HCT116 (cell line): ENCODE measurements at regions not wholly inside any gene's neighbourhood (a gene's known extent, or its start where the extent isn't known, plus 50 kb on each side); places are given as distances from the start of the nearest gene placed in this dataset.

ENCODE experiments used
- ATAC-seq: fragments of 200-7000 bp; cut with Tn5 transposase; 2 replicates; pipeline ENCODE4 v1.9.1; 2020; ENCODE audit warnings: mild to moderate bottlenecking, moderate library complexity
- BruUV-seq: library from RNA; stranded (reverse); fragments of 400-500 nt; replicated peaks from 2 replicates; lab custom pipeline; 2021; lab: Mats Ljungman, UMichigan
- CTCF ChIA-PET: fragments of 300-600 bp; sonication (Branson Sonifier 250); formaldehyde crosslinking; loops from one replicate; lab custom pipeline; 2021; ENCODE audit warnings: antibody characterized with exemption; lab: Charles Lee
- POLR2A ChIA-PET: fragments of 300-600, 350-600 bp; sonication (Branson Sonifier 250); formaldehyde crosslinking; loops from one replicate; lab custom pipeline; 2021; ENCODE audit warnings: antibody characterized with exemption; lab: Charles Lee
- RAD21 ChIA-PET, 2 experiments: fragments of 300-600 bp; sonication (Branson Sonifier 250); formaldehyde crosslinking; loops; one replicate each; lab custom pipeline; 2023; ENCODE audit warnings: low total read pairs in 2 of 2; ENCODE audit not compliant: uncharacterized antibody in 2 of 2, unreplicated experiment in 2 of 2, low non-redundant PET in 1 of 2; lab: Charles Lee
- DNase-seq: peaks from one replicate; pipeline ENCODE4 v3.0.0-alpha.2; 2010; ENCODE audit warnings: low read depth, low spot score
- H2AFZ ChIP-seq: fragments of 200-600 bp; shearing (Covaris generic), sonication (generic); 2 replicates; pipeline ENCODE4 v1.6.1; 2017; ENCODE audit warnings: low read depth, mixed run types, mixed read lengths, antibody characterized with exemption, low read length; ENCODE audit not compliant: poor library complexity, severe bottlenecking
- H3K27ac ChIP-seq: 2 replicates; pipeline ENCODE4 v1.5.1; 2012; ENCODE audit warnings: low read depth, low read length
- H3K27me3 ChIP-seq: fragments of 200-600 bp; sonication (generic); 2 replicates; pipeline ENCODE4 v1.6.1; 2016; ENCODE audit warnings: mixed run types, low read length, mixed read lengths; ENCODE audit not compliant: insufficient read depth
- H3K36me3 ChIP-seq, 2 experiments: fragments of 200-500 bp in 1 of 2; fragments of 200-600 bp in 1 of 2; sonication (Bioruptor generic) in 1 of 2; sonication (generic) in 1 of 2; 2 replicates each; pipeline versions ENCODE4 v1.5.1 to v1.6.1; 2014 to 2016; ENCODE audit warnings: low read length in 2 of 2, inconsistent platforms in 1 of 2, mixed read lengths in 1 of 2, mixed run types in 1 of 2; ENCODE audit not compliant: insufficient read depth in 2 of 2, control insufficient read depth in 1 of 2
- H3K4me1 ChIP-seq, 2 experiments: fragments of 200-600 bp in 1 of 2; sonication (generic) in 1 of 2; 2 replicates each; pipeline versions ENCODE4 v1.5.1 to v1.6.1; 2012 to 2017; ENCODE audit warnings: low read length in 2 of 2, inconsistent platforms in 1 of 2, mild to moderate bottlenecking in 1 of 2, mixed read lengths in 1 of 2, mixed run types in 1 of 2, moderate library complexity in 1 of 2; ENCODE audit not compliant: insufficient read depth in 2 of 2, control insufficient read depth in 1 of 2
- H3K4me2 ChIP-seq: fragments of 200-600 bp; sonication (generic); 2 replicates; pipeline ENCODE4 v1.6.1; 2017; ENCODE audit warnings: mixed run types, low read length, mixed read lengths
- H3K4me3 ChIP-seq, 2 experiments: fragments of 200-600 bp in 1 of 2; sonication (generic) in 1 of 2; replicated peaks in 1 of 2; 2 replicates each; pipeline ENCODE4 v1.5.1; 2011 to 2016; ENCODE audit warnings: low read length in 2 of 2, control low read depth in 1 of 2, low read depth in 1 of 2, mild to moderate bottlenecking in 1 of 2, mixed read lengths in 1 of 2, mixed run types in 1 of 2
- H3K79me2 ChIP-seq: fragments of 200-600 bp; sonication (generic); 2 replicates; pipeline ENCODE4 v1.6.1; 2017; ENCODE audit warnings: mild to moderate bottlenecking, mixed run types, low read length, moderate library complexity, mixed read lengths; ENCODE audit not compliant: insufficient read depth
- H3K9ac ChIP-seq: fragments of 200-600 bp; sonication (generic); 2 replicates; pipeline ENCODE4 v1.6.1; 2016; ENCODE audit warnings: low read length, mixed read lengths
- H3K9me2 ChIP-seq: fragments of 200-600 bp; sonication (generic), shearing (Covaris generic); 2 replicates; pipeline ENCODE4 v1.6.1; 2017; ENCODE audit warnings: mixed run types, mild to moderate bottlenecking, moderate library complexity; ENCODE audit not compliant: insufficient read depth
- H3K9me3 ChIP-seq, 2 experiments: fragments of 200-500 bp in 1 of 2; fragments of 200-600 bp in 1 of 2; sonication (Bioruptor generic) in 1 of 2; sonication (generic) in 1 of 2; 2 replicates each; pipeline ENCODE4 v1.6.1; 2014 to 2017; ENCODE audit warnings: low read length in 2 of 2, mixed read lengths in 2 of 2, inconsistent platforms in 1 of 2, low read depth in 1 of 2, mild to moderate bottlenecking in 1 of 2, mixed run types in 1 of 2, moderate library complexity in 1 of 2; ENCODE audit not compliant: control insufficient read depth in 1 of 2, insufficient read depth in 1 of 2
- H4K20me1 ChIP-seq: fragments of 200-600 bp; sonication (generic), shearing (Covaris generic); 2 replicates; pipeline ENCODE4 v1.6.1; 2017; ENCODE audit warnings: mixed run types, mild to moderate bottlenecking, moderate library complexity; ENCODE audit not compliant: insufficient read depth
- ATF3 ChIP-seq: IDR thresholded peaks from 2 replicates; pipeline ENCODE4 v1.6.1; 2012
- CEBPB ChIP-seq: IDR thresholded peaks from 2 replicates; pipeline ENCODE4 v1.6.1; 2012; ENCODE audit warnings: low read depth
- EZH2phosphoT487 ChIP-seq: fragments of 200-600 bp; IDR thresholded peaks from 2 replicates; pipeline ENCODE4 v1.6.1; 2018; ENCODE audit warnings: antibody characterized with exemption, borderline replicate concordance
- FOSL1 ChIP-seq: IDR thresholded peaks from 2 replicates; pipeline ENCODE4 v1.6.1; 2012; ENCODE audit warnings: low read depth
- JUND ChIP-seq: IDR thresholded peaks from 2 replicates; pipeline ENCODE4 v1.6.1; 2012
- MAX ChIP-seq: IDR thresholded peaks from 2 replicates; pipeline ENCODE4 v1.6.1; 2012
- POLR2A ChIP-seq: IDR thresholded peaks from 2 replicates; pipeline ENCODE4 v1.7.0; 2011; ENCODE audit warnings: borderline replicate concordance; ENCODE audit not compliant: insufficient read depth, insufficient read length; ENCODE audit errors: extremely low read depth
- POLR2AphosphoS5 ChIP-seq: IDR thresholded peaks from 2 replicates; pipeline ENCODE4 v1.6.1; 2011; ENCODE audit warnings: mild to moderate bottlenecking, low read depth, low read length, moderate library complexity
- RAD21 ChIP-seq: IDR thresholded peaks from 2 replicates; pipeline ENCODE4 v1.6.1; 2012; ENCODE audit warnings: low read depth, mild to moderate bottlenecking
- SP1 ChIP-seq: IDR thresholded peaks from 2 replicates; pipeline ENCODE4 v1.6.1; 2012; ENCODE audit warnings: low read depth
- SRF ChIP-seq: IDR thresholded peaks from 2 replicates; pipeline ENCODE4 v1.6.1; 2012; ENCODE audit warnings: low read depth
- YY1 ChIP-seq: IDR thresholded peaks from 2 replicates; pipeline ENCODE4 v1.6.1; 2011; ENCODE audit warnings: low read length, low read depth, moderate library complexity, mild to moderate bottlenecking; ENCODE audit not compliant: insufficient replicate concordance; ENCODE audit errors: extremely low read depth
- ZFX ChIP-seq: fragments of 450-650 bp; IDR thresholded peaks from 2 replicates; pipeline ENCODE4 v1.6.1; 2017
- ZNF274 ChIP-seq: fragments of 200-500 bp; sonication (Bioruptor generic); IDR thresholded peaks from 2 replicates; pipeline ENCODE4 v1.6.1; 2014; ENCODE audit warnings: mild to moderate bottlenecking, low read depth, low read length, inconsistent platforms
- intact Hi-C: fragments of 100-400 bp; cut with micrococcal nuclease; formaldehyde crosslinking; loops from 2 replicates; pipeline ENCODE4 v1.10.0; 2022
- TF ChIP-seq, protein P1 (sequence below): IDR thresholded peaks from 2 replicates; pipeline ENCODE4 v1.6.1; 2012; ENCODE audit warnings: low read depth
- TF ChIP-seq, protein P2 (sequence below), 3 experiments: fragments of 200-600 bp in 1 of 3; sonication (generic) in 1 of 3; IDR thresholded peaks in 2 of 3; conservative IDR thresholded peaks in 1 of 3; 2 replicates each; pipeline ENCODE4 v1.5.1; 2012 to 2017; ENCODE audit warnings: low read depth in 2 of 3, low read length in 2 of 3, antibody characterized with exemption in 1 of 3, borderline replicate concordance in 1 of 3, control low read depth in 1 of 3, mild to moderate bottlenecking in 1 of 3, mixed read lengths in 1 of 3, mixed run types in 1 of 3, moderate library complexity in 1 of 3; ENCODE audit not compliant: insufficient read depth in 1 of 3
- TF ChIP-seq, protein P3 (sequence below): IDR thresholded peaks from 2 replicates; pipeline ENCODE4 v1.6.1; 2011; ENCODE audit warnings: mild to moderate bottlenecking, low read length, moderate library complexity; ENCODE audit not compliant: insufficient replicate concordance; ENCODE audit errors: extremely low read depth

- Histone ChIP-seq H4K20me1 (no peaks in the 10 kb centered on the region), H3K9ac (no peak overlapping the region), H3K27me3 (no peaks in the 10 kb centered on the region), H3K79me2 (no peaks in the 10 kb centered on the region), H3K9me2 (no peaks in the 10 kb centered on the region), H3K4me2 (no peak overlapping the region), H2AFZ (no peak overlapping the region), H3K4me3 (no peak overlapping the region), H3K9me3 (no peaks in the 10 kb centered on the region), H3K27ac (no peak overlapping the region), H3K36me3 (no peaks in the 10 kb centered on the region), H3K4me1 (no peaks in the 10 kb centered on the region)
- POLR2A ChIA-PET, result no interaction called here
- CTCF ChIA-PET, result no interaction called here
- ATAC-seq (no peak), DNase-seq (no peak)
- no TSS peak for BruUV-seq
- TF ChIP-seq ZNF274 (no peak), ATF3 (no peak), MAX (no peak), YY1 (no peak), FOSL1 (no peak), CEBPB (no peak), POLR2AphosphoS5 (no peak), JUND (no peak), EZH2phosphoT487 (no peak), SRF (no peak), RAD21 (peak; percentile 8; the same call in 1 of the 2 replicates), ZFX (no peak), SP1 (no peak), POLR2A (no peak)
- TF ChIP-seq, protein P1, sequence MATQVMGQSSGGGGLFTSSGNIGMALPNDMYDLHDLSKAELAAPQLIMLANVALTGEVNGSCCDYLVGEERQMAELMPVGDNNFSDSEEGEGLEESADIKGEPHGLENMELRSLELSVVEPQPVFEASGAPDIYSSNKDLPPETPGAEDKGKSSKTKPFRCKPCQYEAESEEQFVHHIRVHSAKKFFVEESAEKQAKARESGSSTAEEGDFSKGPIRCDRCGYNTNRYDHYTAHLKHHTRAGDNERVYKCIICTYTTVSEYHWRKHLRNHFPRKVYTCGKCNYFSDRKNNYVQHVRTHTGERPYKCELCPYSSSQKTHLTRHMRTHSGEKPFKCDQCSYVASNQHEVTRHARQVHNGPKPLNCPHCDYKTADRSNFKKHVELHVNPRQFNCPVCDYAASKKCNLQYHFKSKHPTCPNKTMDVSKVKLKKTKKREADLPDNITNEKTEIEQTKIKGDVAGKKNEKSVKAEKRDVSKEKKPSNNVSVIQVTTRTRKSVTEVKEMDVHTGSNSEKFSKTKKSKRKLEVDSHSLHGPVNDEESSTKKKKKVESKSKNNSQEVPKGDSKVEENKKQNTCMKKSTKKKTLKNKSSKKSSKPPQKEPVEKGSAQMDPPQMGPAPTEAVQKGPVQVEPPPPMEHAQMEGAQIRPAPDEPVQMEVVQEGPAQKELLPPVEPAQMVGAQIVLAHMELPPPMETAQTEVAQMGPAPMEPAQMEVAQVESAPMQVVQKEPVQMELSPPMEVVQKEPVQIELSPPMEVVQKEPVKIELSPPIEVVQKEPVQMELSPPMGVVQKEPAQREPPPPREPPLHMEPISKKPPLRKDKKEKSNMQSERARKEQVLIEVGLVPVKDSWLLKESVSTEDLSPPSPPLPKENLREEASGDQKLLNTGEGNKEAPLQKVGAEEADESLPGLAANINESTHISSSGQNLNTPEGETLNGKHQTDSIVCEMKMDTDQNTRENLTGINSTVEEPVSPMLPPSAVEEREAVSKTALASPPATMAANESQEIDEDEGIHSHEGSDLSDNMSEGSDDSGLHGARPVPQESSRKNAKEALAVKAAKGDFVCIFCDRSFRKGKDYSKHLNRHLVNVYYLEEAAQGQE, result no peak
- TF ChIP-seq, protein P2, sequence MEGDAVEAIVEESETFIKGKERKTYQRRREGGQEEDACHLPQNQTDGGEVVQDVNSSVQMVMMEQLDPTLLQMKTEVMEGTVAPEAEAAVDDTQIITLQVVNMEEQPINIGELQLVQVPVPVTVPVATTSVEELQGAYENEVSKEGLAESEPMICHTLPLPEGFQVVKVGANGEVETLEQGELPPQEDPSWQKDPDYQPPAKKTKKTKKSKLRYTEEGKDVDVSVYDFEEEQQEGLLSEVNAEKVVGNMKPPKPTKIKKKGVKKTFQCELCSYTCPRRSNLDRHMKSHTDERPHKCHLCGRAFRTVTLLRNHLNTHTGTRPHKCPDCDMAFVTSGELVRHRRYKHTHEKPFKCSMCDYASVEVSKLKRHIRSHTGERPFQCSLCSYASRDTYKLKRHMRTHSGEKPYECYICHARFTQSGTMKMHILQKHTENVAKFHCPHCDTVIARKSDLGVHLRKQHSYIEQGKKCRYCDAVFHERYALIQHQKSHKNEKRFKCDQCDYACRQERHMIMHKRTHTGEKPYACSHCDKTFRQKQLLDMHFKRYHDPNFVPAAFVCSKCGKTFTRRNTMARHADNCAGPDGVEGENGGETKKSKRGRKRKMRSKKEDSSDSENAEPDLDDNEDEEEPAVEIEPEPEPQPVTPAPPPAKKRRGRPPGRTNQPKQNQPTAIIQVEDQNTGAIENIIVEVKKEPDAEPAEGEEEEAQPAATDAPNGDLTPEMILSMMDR (IDR thresholded peaks at IDR 0.05 in 2 of 3, conservative IDR thresholded peaks at IDR 0.05 in 1 of 3; ENCODE audit: borderline replicate concordance in 1 of 3, insufficient read depth in 1 of 3, low read depth in 2 of 3, low read length in 2 of 3), result peak in 1 of 3 experiments; percentile 37; a peak in 2 of 6 replicates
- TF ChIP-seq, protein P3, sequence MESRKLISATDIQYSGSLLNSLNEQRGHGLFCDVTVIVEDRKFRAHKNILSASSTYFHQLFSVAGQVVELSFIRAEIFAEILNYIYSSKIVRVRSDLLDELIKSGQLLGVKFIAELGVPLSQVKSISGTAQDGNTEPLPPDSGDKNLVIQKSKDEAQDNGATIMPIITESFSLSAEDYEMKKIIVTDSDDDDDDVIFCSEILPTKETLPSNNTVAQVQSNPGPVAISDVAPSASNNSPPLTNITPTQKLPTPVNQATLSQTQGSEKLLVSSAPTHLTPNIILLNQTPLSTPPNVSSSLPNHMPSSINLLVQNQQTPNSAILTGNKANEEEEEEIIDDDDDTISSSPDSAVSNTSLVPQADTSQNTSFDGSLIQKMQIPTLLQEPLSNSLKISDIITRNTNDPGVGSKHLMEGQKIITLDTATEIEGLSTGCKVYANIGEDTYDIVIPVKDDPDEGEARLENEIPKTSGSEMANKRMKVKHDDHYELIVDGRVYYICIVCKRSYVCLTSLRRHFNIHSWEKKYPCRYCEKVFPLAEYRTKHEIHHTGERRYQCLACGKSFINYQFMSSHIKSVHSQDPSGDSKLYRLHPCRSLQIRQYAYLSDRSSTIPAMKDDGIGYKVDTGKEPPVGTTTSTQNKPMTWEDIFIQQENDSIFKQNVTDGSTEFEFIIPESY, result no peak
- RAD21 ChIA-PET, result no interaction called here
- intact Hi-C loops, result no loop called here
Observed at GRCh38 chr21:17270229-17270628, 242.6 kb upstream of the CXADR start.
